ENCODE measurements at regions not wholly inside any gene's neighbourhood (a gene's known extent, or its start where the extent isn't known, plus 50 kb on each side); places are given as distances from the start of the nearest gene placed in this dataset.

- no peak overlapping the region for H3K9ac ChIP-seq (replicated peaks; ENCODE audit: extremely low read depth, insufficient read depth, low read length)
- intact Hi-C loops (cut with micrococcal nuclease), result no loop called here
- no peaks in the 10 kb centered on the region for H3K36me3 ChIP-seq (ENCODE audit: control insufficient read depth in 2 of 2, extremely low read depth in 1 of 2, insufficient read depth in 2 of 2, low read length in 2 of 2)
- ChIA-PET CTCF (interaction anchor here (1.2 kb wide), 1 partner anchor 180 kb away, joined by 5 read pairs; no protein-coding TSS in a partner anchor), POLR2A (no interaction called here)
- H3K4me2 ChIP-seq (ENCODE audit: insufficient read depth, low read length), result no peak overlapping the region
- no peaks in the 10 kb centered on the region for H3K4me1 ChIP-seq (ENCODE audit: control insufficient read depth, extremely low read depth, insufficient read depth, low read length)
- FAIRE-seq, result no peak
- TF ChIP-seq FOS (IDR thresholded peaks at IDR 0.05; ENCODE audit: borderline replicate concordance, insufficient read depth, low read length) (no peak), POLR2A (IDR thresholded peaks at IDR 0.05; ENCODE audit: low read depth, low read length) (no peak), POLR2AphosphoS5 (IDR thresholded peaks at IDR 0.05; ENCODE audit: insufficient read depth, low read depth, low read length) (no peak), CTCF (IDR thresholded peaks at IDR 0.05; ENCODE audit: extremely low read depth in 1 of 2, insufficient read depth in 1 of 2, low read depth in 1 of 2, low read length in 2 of 2) (no peak), MYC (IDR thresholded peaks at IDR 0.05; ENCODE audit: low read depth, low read length) (no peak), GATA2 (IDR thresholded peaks at IDR 0.05; ENCODE audit: insufficient read depth, insufficient read length, low read depth, low read length) (no peak), EZH2 (IDR thresholded peaks at IDR 0.05; ENCODE audit: borderline replicate concordance, low read depth, low read length, severe bottlenecking) (no peak), MAX (IDR thresholded peaks at IDR 0.05; ENCODE audit: insufficient read depth, insufficient read length) (no peak)
- H3K27me3 ChIP-seq (ENCODE audit: control insufficient read depth in 2 of 2, insufficient read depth in 2 of 2, low read length in 2 of 2), result peaks cover 2% of the 10 kb centered on the region in 2 experiments
- no peak overlapping the region for H3K4me3 ChIP-seq (replicated peaks in 1 of 3; ENCODE audit: insufficient read depth in 1 of 3, low read depth in 1 of 3, low read length in 3 of 3)
- no peak overlapping the region for H3K27ac ChIP-seq (ENCODE audit: insufficient read depth, low read depth, low read length)
- H3K9me1 ChIP-seq (replicated peaks; ENCODE audit: control insufficient read depth, extremely low read depth, insufficient read depth, low read length), result no peaks in the 10 kb centered on the region
- no peak overlapping the region for H2AFZ ChIP-seq (ENCODE audit: low read depth, low read length)
- no peak for DNase-seq (ENCODE audit: low read depth, low spot score)
- H3K79me2 ChIP-seq (ENCODE audit: control insufficient read depth, insufficient read depth, low read length), result no peaks in the 10 kb centered on the region
- H3K9me3 ChIP-seq (replicated peaks; ENCODE audit: control insufficient read depth, insufficient read depth, low read length), result no peaks in the 10 kb centered on the region
- dilution Hi-C loops (cut with MboI; ENCODE audit: extremely low pct_ligation_motif_present, low sequenced_read_pairs), result no loop called here
- no TSS peak for BruUV-seq (replicated peaks)
- no peaks in the 10 kb centered on the region for H4K20me1 ChIP-seq (replicated peaks; ENCODE audit: control insufficient read depth, extremely low read depth, insufficient read depth, low read length)
These were observed 110.4 kb upstream of the SLC27A6 start for GRCh38 chr5:128854931-128855330.

All from endothelial cell of umbilical vein (primary cell).